CD8-positive, alpha-beta memory T cell (primary cell): ENCODE measurements at regions not wholly inside any gene's neighbourhood (a gene's known extent, or its start where the extent isn't known, plus 50 kb on each side); places are given as distances from the start of the nearest gene placed in this dataset.

Source experiments
- CTCF ChIA-PET: fragments of 350-600 bp; sonication (Branson Sonifier 250); formaldehyde crosslinking; loops from one replicate; lab custom pipeline; 2021; ENCODE audit warnings: antibody characterized with exemption; lab: Charles Lee
- POLR2A ChIA-PET: fragments of 350-600 bp; sonication (Branson Sonifier 250); formaldehyde crosslinking; loops from one replicate; lab custom pipeline; 2021; ENCODE audit warnings: antibody characterized with exemption; lab: Charles Lee
- DNase-seq, 5 donors: peaks; one replicate each; pipeline versions ENCODE4 v3.0.0 to v3.0.0-alpha.2; 2020 to 2022; ENCODE audit warnings: mixed read lengths in 1 of 5
- H3K27ac ChIP-seq: one replicate; pipeline ENCODE4 v1.7.0; 2013; ENCODE audit warnings: low read depth, mild to moderate bottlenecking, low read length, moderate library complexity
- H3K27me3 ChIP-seq: 2 replicates; pipeline ENCODE4 v1.7.0; 2013; ENCODE audit warnings: low read length, mild to moderate bottlenecking; ENCODE audit not compliant: insufficient read depth, poor library complexity, severe bottlenecking
- H3K36me3 ChIP-seq: 2 replicates; pipeline ENCODE4 v1.7.0; 2013; ENCODE audit warnings: mild to moderate bottlenecking, low read length, moderate library complexity; ENCODE audit not compliant: insufficient read depth
- H3K4me1 ChIP-seq: 2 replicates; pipeline ENCODE4 v1.7.0; 2013; ENCODE audit warnings: mild to moderate bottlenecking, low read length, moderate library complexity; ENCODE audit not compliant: insufficient read depth
- H3K4me3 ChIP-seq: 2 replicates; pipeline ENCODE4 v1.7.0; 2013; ENCODE audit warnings: mild to moderate bottlenecking, low read length
- H3K9me3 ChIP-seq: 2 replicates; pipeline ENCODE4 v1.7.0; 2013; ENCODE audit warnings: mild to moderate bottlenecking, low read length
- H3K27ac Mint-ChIP-seq, 8 donors: one replicate each; pipeline ENCODE4 v1.8.0; 2020 to 2021; ENCODE audit warnings: mixed read lengths in 8 of 8, mild to moderate bottlenecking in 6 of 8, inconsistent platforms in 3 of 8, moderate library complexity in 3 of 8
- H3K27me3 Mint-ChIP-seq, 2 donors: one replicate each; pipeline ENCODE4 v1.8.0; 2020 to 2021; ENCODE audit warnings: mixed read lengths in 2 of 2, mild to moderate bottlenecking in 1 of 2, moderate library complexity in 1 of 2
- H3K36me3 Mint-ChIP-seq, 3 donors: one replicate each; pipeline ENCODE4 v1.8.0; 2020 to 2021; ENCODE audit warnings: mixed read lengths in 3 of 3, inconsistent platforms in 1 of 3, mild to moderate bottlenecking in 1 of 3
- H3K4me1 Mint-ChIP-seq, 3 donors: one replicate each; pipeline ENCODE4 v1.8.0; 2020 to 2021; ENCODE audit warnings: mixed read lengths in 3 of 3, inconsistent platforms in 1 of 3, mild to moderate bottlenecking in 1 of 3
- H3K4me3 Mint-ChIP-seq, 7 donors: one replicate each; pipeline ENCODE4 v1.8.0; 2020 to 2021; ENCODE audit warnings: mixed read lengths in 7 of 7, mild to moderate bottlenecking in 6 of 7, moderate library complexity in 4 of 7, inconsistent platforms in 2 of 7
- H3K9me3 Mint-ChIP-seq, 5 donors: one replicate each; pipeline ENCODE4 v1.8.0; 2020 to 2022; ENCODE audit warnings: mixed read lengths in 5 of 5, mild to moderate bottlenecking in 3 of 5, moderate library complexity in 2 of 5, inconsistent platforms in 1 of 5

DNA sequence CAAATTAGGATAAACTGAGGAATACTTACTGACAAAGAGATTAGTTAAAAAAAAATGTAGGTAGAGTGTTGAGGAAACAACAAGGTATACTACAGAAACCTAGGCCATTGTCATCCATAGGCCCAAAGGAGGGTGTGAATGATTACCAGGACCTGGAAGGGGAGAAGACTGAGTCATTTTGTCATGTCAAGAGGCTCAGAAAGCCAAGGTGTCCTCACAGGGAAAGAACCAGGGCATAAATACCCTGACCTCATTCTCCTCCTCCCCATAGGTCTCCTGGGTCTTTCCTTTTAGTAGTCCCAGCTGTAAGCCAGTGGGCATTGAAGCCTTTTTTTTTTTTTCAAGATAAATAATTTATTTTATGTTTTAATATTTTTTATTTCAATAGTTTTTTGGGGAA lies 582.1 kb upstream of the JAG1 start:
- CTCF ChIA-PET, result no interaction called here
- no peaks in the 10 kb centered on the region for H3K9me3 ChIP-seq
- Mint-ChIP-seq H3K27me3 (peaks cover 0 to 1% of the 10 kb centered on the region in 2 donors), H3K36me3 (no peaks in the 10 kb centered on the region), H3K9me3 (peaks cover 8 to 17% (median 10%) of the 10 kb centered on the region in 5 donors), H3K4me1 (no peaks in the 10 kb centered on the region), H3K4me3 (no peak overlapping the region), H3K27ac (no peak overlapping the region)
- no peak for DNase-seq
- no peaks in the 10 kb centered on the region for H3K4me1 ChIP-seq
- H3K4me3 ChIP-seq, result no peak overlapping the region
- H3K27ac ChIP-seq, result no peak overlapping the region
- no peaks in the 10 kb centered on the region for H3K27me3 ChIP-seq
- POLR2A ChIA-PET, result no interaction called here
- no peaks in the 10 kb centered on the region for H3K36me3 ChIP-seq

DNA sequence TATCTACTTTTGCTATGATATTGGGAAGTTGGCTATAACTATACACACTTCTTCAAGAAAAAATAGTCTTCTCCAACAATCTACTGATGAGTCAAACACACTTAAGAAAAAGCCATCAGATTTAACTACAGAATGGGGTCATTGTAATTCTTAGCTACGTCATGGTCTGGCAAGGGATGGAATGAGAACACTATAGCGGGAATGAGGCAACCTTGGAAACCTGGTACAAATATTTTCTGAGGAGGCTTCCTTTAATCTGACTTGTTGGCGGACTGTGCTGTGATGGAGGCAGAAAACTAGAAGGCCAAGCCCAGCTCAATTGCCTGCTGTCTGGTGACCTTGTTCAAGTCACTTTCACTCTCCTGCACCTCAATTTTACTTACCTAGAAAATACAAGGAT lies 586.8 kb upstream of the JAG1 start:
- Mint-ChIP-seq H3K4me3 (no peak overlapping the region), H3K4me1 (no peaks in the 10 kb centered on the region), H3K36me3 (no peaks in the 10 kb centered on the region), H3K27me3 (no peaks in the 10 kb centered on the region), H3K9me3 (peaks cover 0 to 7% (median 3%) of the 10 kb centered on the region in 5 donors), H3K27ac (no peak overlapping the region)
- POLR2A ChIA-PET, result no interaction called here
- CTCF ChIA-PET, result no interaction called here
- Histone ChIP-seq H3K27ac (no peak overlapping the region), H3K36me3 (no peaks in the 10 kb centered on the region), H3K9me3 (no peaks in the 10 kb centered on the region), H3K27me3 (no peaks in the 10 kb centered on the region), H3K4me3 (no peak overlapping the region), H3K4me1 (no peaks in the 10 kb centered on the region)
- DNase-seq, result no peak

DNA sequence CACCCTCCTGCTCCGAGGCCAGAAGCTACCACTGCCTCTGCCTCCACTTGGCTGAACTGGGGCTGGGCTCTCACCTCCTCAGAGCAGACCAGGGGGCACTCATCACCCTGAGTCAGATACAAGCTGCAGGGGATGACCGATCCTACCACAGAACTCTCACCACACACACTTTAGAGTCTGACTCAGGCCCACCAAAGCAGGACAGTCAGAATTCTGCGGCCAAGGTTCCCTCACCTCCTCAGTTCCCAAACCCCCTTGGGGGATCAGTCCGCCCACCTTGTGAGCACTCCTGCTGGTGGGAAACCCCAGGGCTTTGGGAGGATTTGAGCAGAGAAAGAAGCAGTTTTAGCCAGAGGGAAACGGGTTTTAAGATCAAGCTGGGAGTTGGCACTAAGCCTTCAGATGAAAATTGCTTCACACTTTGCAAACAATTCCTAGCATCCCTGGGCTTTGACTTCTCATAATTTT lies 587.8 kb upstream of the JAG1 start:
- Mint-ChIP-seq H3K9me3 (peaks cover 0 to 8% (median 3%) of the 10 kb centered on the region in 5 donors), H3K27me3 (no peaks in the 10 kb centered on the region), H3K36me3 (no peaks in the 10 kb centered on the region), H3K27ac (no peak overlapping the region), H3K4me3 (no peak overlapping the region), H3K4me1 (no peaks in the 10 kb centered on the region)
- Histone ChIP-seq H3K36me3 (no peaks in the 10 kb centered on the region), H3K4me3 (no peak overlapping the region), H3K27ac (no peak overlapping the region), H3K27me3 (no peaks in the 10 kb centered on the region), H3K9me3 (no peaks in the 10 kb centered on the region), H3K4me1 (no peaks in the 10 kb centered on the region)
- ChIA-PET POLR2A (no interaction called here), CTCF (no interaction called here)
- no peak for DNase-seq

DNA sequence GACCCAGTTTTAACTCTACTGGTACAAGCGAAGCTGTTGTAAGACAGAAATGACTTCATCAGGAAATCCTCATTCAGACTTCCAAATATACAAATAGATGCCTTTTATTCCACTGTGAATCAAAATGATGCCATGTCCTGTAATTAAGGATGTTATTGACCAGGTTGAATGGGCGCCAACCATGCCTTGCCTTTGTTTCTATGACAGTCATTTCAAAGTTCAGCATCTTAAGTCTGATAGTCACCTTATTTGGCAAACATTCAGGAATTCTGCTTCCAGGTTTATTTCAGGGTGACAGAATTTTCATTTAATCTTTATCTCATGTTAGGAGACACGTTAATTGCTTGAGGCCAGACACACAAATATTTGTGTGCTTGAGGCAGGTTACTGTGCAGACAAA lies 592.8 kb upstream of the JAG1 start:
- Histone ChIP-seq H3K4me1 (no peaks in the 10 kb centered on the region), H3K9me3 (no peaks in the 10 kb centered on the region), H3K36me3 (no peaks in the 10 kb centered on the region), H3K4me3 (no peak overlapping the region), H3K27ac (no peak overlapping the region), H3K27me3 (no peaks in the 10 kb centered on the region)
- no peaks in the 10 kb centered on the region for H3K36me3 Mint-ChIP-seq
- DNase-seq, result no peak
- no peaks in the 10 kb centered on the region for H3K4me1 Mint-ChIP-seq
- H3K4me3 Mint-ChIP-seq, result no peak overlapping the region
- ChIA-PET CTCF (no interaction called here), POLR2A (no interaction called here)
- peaks cover 0 to 3% (median 2%) of the 10 kb centered on the region in 5 donors for H3K9me3 Mint-ChIP-seq
- no peaks in the 10 kb centered on the region for H3K27me3 Mint-ChIP-seq
- H3K27ac Mint-ChIP-seq, result no peak overlapping the region

DNA sequence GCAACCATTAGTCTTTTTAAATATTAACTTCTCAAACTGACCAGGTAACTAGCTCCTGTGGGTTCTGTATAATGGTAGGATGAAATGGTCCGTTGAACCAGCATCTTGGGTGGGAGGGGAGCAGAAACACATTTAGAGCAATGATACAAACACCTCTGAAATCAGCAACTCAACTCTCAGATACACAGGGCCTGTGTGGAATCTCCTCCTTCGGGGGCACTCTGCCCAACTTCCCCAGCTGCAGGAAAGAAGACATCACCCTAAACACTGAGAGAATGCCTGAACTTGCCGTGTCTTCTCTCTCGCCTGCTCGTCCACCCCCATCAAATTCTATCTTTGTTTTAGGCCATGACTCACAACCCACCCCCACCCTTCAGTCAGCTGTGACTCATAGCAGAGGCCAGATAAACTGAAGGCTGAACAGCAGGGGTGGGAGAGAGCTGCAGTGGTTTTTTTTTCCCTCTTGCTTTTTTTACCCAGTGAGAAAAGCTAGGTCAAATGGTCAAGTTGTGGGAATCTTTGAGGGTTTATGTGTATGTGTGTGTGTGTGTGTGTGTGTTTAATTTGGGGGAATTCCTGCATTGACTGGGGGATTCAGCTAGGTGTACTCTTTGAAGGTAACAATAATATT lies 593.4 kb upstream of the JAG1 start:
- Histone ChIP-seq H3K9me3 (no peaks in the 10 kb centered on the region), H3K4me1 (no peaks in the 10 kb centered on the region), H3K4me3 (no peak overlapping the region), H3K36me3 (no peaks in the 10 kb centered on the region), H3K27me3 (no peaks in the 10 kb centered on the region), H3K27ac (no peak overlapping the region)
- DNase-seq, result no peak
- Mint-ChIP-seq H3K9me3 (peaks cover 0 to 3% (median 2%) of the 10 kb centered on the region in 5 donors), H3K27me3 (no peaks in the 10 kb centered on the region), H3K4me1 (no peaks in the 10 kb centered on the region), H3K36me3 (no peaks in the 10 kb centered on the region), H3K4me3 (no peak overlapping the region), H3K27ac (no peak overlapping the region)
- POLR2A ChIA-PET, result no interaction called here
- CTCF ChIA-PET, result no interaction called here

DNA sequence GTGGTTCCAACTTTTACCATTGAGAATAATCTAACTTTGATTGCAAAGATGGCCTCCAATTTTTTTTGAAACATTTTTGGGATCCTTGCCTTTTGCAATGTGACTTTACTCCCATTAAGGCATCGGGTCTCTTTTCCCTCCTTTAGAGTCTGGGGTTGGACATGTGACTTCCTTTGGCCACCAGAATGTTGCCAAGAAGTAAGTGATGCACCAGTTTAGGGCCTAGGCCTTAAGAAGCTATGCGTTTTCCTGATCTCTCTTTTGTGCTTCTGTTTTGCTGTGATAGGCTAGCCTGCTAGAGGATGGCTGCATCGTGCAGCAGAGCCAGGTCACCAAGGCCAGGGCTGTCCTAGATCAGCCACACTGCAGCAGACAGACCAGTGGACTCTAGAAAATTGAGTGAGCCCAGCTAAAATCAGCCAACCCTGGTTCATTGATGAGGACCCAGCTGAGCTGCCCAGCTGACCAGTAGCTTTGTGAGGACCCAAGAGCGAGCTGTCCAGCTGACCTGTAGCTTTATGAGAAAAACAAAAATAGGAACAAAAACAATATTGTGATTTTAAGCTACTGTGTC lies 594.0 kb upstream of the JAG1 start:
- Mint-ChIP-seq H3K36me3 (no peaks in the 10 kb centered on the region), H3K4me1 (no peaks in the 10 kb centered on the region), H3K27me3 (no peaks in the 10 kb centered on the region), H3K27ac (no peak overlapping the region), H3K4me3 (no peak overlapping the region), H3K9me3 (peaks cover 0 to 3% (median 2%) of the 10 kb centered on the region in 5 donors)
- ChIA-PET CTCF (no interaction called here), POLR2A (no interaction called here)
- Histone ChIP-seq H3K4me3 (no peak overlapping the region), H3K27ac (no peak overlapping the region), H3K27me3 (no peaks in the 10 kb centered on the region), H3K9me3 (no peaks in the 10 kb centered on the region), H3K4me1 (no peaks in the 10 kb centered on the region), H3K36me3 (no peaks in the 10 kb centered on the region)
- no peak for DNase-seq

DNA sequence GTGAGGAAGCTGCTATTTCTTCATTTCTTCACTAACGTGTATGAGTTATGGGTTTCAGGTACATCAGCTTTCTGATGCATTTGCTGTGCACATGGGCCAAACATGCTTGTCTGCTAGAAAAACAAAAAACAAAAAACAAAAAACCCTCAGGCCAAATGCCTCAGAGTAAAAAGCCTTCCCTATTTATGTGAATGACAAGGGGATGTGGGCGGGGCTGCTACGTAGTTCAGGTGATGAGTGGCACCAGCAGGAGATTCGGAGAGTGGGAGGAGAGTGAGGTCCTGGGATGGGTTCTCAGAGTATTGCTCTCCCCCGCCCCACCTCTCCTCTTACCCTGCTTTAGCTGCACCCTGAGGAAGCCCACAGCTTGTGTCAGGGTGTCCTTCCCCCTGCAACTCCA lies 596.8 kb upstream of the JAG1 start:
- Mint-ChIP-seq H3K4me3 (no peak overlapping the region), H3K9me3 (peaks cover 0 to 3% (median 2%) of the 10 kb centered on the region in 5 donors), H3K27ac (no peak overlapping the region), H3K36me3 (no peaks in the 10 kb centered on the region), H3K4me1 (no peaks in the 10 kb centered on the region), H3K27me3 (no peaks in the 10 kb centered on the region)
- ChIA-PET POLR2A (no interaction called here), CTCF (no interaction called here)
- H3K36me3 ChIP-seq, result no peaks in the 10 kb centered on the region
- DNase-seq, result no peak
- H3K9me3 ChIP-seq, result no peaks in the 10 kb centered on the region
- no peaks in the 10 kb centered on the region for H3K4me1 ChIP-seq
- no peak overlapping the region for H3K4me3 ChIP-seq
- no peak overlapping the region for H3K27ac ChIP-seq
- H3K27me3 ChIP-seq, result no peaks in the 10 kb centered on the region

DNA sequence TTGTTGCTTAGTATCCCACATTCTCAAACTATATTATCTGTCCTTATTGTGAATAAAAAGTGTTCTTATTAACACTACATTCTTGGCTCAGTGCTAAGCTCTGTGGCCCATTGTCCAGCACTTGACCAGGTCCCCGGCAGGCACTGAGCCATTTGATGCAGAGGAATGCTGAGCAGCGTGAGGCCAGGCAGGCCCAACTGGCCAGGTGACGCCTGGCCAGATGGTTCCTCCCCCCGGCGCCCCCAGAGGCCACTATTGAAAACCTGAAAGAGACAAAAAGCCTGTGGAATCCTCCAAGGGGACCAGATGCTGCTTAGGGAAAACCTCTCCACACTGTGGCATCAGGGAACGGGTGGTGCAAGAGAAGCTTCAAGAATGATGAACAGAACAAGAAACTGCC lies 597.5 kb upstream of the JAG1 start:
- peaks cover 0 to 6% (median 0%) of the 10 kb centered on the region in 5 donors for H3K9me3 Mint-ChIP-seq
- H3K4me3 ChIP-seq, result no peak overlapping the region
- ChIA-PET CTCF (no interaction called here), POLR2A (no interaction called here)
- H3K4me3 Mint-ChIP-seq, result no peak overlapping the region
- H3K27me3 Mint-ChIP-seq, result no peaks in the 10 kb centered on the region
- H3K36me3 ChIP-seq, result no peaks in the 10 kb centered on the region
- H3K9me3 ChIP-seq, result no peaks in the 10 kb centered on the region
- DNase-seq, result no peak
- no peak overlapping the region for H3K27ac ChIP-seq
- no peak overlapping the region for H3K27ac Mint-ChIP-seq
- H3K36me3 Mint-ChIP-seq, result no peaks in the 10 kb centered on the region
- H3K27me3 ChIP-seq, result no peaks in the 10 kb centered on the region
- no peaks in the 10 kb centered on the region for H3K4me1 ChIP-seq
- no peaks in the 10 kb centered on the region for H3K4me1 Mint-ChIP-seq
